ENCODE measurements at regions not wholly inside any gene's neighbourhood (a gene's known extent, or its start where the extent isn't known, plus 50 kb on each side); places are given as distances from the start of the nearest gene placed in this dataset.

DNA sequence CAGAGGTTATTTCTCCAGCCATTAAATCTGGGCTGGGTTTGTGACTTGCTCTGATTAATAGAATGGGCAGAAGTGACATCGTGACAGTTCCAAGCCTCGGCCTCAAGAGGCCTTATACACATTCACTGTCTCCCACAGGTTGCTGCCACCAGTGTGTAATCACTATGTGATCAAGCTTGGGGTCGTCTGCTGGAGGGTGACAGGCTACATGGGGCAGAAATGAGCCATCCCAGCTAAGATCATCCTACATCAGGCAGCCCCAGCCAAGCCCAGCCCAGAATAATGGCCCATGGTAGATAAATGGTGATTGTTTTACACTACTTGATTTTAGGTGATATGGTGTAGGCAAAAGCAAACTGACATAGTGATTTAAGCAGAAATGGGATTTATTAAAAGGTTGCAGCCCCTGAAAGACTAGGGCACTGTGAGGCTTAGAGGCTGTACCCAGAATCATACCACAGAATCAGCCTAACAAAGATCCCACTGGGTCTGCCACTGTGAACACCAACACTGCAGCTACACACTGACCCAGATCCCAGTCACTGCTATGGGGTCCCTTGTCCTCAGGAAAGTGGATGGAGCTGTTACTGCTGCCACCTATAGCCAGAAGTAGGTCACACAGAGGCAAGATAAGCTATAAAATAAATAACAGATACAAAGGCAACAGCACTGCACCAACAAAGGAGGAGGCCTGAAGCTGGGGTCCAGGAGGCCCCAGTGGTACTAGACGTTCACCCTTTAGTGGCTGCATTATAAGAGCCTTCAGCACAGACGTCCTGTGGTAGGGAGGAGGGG, 159.6 kb upstream of the RBPJ start:
- no peak overlapping the region for H3K9ac ChIP-seq
- no peaks in the 10 kb centered on the region for H4K20me1 ChIP-seq (ENCODE audit: insufficient read depth)
- no peaks in the 10 kb centered on the region for H3K27me3 ChIP-seq (ENCODE audit: insufficient read depth, low read depth)
- TF ChIP-seq CTCF (conservative IDR thresholded peaks at IDR 0.05; ENCODE audit: low read depth, low read length), result no peak
- no peak overlapping the region for H3K4me2 ChIP-seq
- H3K79me2 ChIP-seq (ENCODE audit: insufficient read depth, low read depth), result no peaks in the 10 kb centered on the region
- H3K4me1 ChIP-seq (ENCODE audit: low read depth, poor library complexity, severe bottlenecking), result no peaks in the 10 kb centered on the region
- H3K36me3 ChIP-seq (ENCODE audit: insufficient read depth), result no peaks in the 10 kb centered on the region
- H3K27ac ChIP-seq, result no peak overlapping the region
- no peak overlapping the region for H3K4me3 ChIP-seq (IDR thresholded peaks at IDR 0.05; ENCODE audit: insufficient read depth, low read depth, low read length)
- H2AFZ ChIP-seq (ENCODE audit: low read depth), result no peak overlapping the region

GRCh38 chr4:26162101-26162500, 158.7 kb upstream of the RBPJ start:
- H3K79me2 ChIP-seq (ENCODE audit: insufficient read depth, low read depth), result no peaks in the 10 kb centered on the region
- H3K27ac ChIP-seq, result no peak overlapping the region
- no peak for TF ChIP-seq CTCF (conservative IDR thresholded peaks at IDR 0.05; ENCODE audit: low read depth, low read length)
- H3K4me1 ChIP-seq (ENCODE audit: low read depth, poor library complexity, severe bottlenecking), result no peaks in the 10 kb centered on the region
- no peaks in the 10 kb centered on the region for H3K36me3 ChIP-seq (ENCODE audit: insufficient read depth)
- H3K9ac ChIP-seq, result no peak overlapping the region
- no peaks in the 10 kb centered on the region for H4K20me1 ChIP-seq (ENCODE audit: insufficient read depth)
- no peaks in the 10 kb centered on the region for H3K27me3 ChIP-seq (ENCODE audit: insufficient read depth, low read depth)
- no peak overlapping the region for H3K4me2 ChIP-seq
- H3K4me3 ChIP-seq (IDR thresholded peaks at IDR 0.05; ENCODE audit: insufficient read depth, low read depth, low read length), result no peak overlapping the region
- H2AFZ ChIP-seq (ENCODE audit: low read depth), result no peak overlapping the region

DNA sequence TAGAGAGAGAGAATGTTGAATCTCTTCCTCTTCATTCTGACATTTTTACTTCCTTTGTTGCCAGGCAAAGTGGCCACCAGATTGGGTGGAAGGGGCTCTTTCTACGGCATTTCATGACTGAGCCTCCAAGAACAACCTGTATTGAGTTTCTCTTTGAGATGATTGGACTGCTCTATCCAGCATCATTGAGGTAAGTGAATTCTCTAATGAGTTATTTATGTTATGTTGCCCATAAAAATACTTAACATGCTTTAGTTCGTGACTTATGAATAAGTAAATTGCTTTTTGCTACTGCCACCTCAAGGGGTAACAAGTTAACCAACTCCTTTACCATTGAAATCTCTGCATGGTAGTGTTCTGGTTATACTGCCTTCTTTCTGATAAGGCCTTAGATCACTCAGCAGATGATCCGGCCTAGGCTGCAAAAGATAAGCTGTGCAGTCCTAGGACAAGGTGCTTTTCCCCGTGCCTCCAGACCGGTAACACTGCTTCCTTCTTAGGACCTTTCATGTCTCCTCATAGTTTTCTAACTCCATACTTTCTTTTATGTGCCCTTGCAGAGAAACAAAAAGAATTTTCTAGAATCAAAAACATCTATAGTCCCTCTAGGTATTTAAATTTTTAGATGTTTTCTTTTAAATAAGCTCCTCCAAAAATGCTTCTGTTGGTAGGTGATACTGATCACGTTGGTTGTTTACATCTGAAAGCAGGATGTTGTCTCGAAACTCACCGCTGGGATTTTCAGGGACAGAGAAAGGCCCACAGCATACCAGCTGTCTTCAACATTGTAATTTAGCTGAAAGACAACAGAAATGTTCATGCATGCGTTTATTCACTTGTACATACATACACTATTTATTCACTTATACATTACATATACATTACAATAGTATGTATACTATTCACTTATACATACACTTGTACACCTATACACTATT, 157.1 kb upstream of the RBPJ start:
- H3K36me3 ChIP-seq (ENCODE audit: insufficient read depth), result no peaks in the 10 kb centered on the region
- no peaks in the 10 kb centered on the region for H3K79me2 ChIP-seq (ENCODE audit: insufficient read depth, low read depth)
- H4K20me1 ChIP-seq (ENCODE audit: insufficient read depth), result no peaks in the 10 kb centered on the region
- no peak overlapping the region for H2AFZ ChIP-seq (ENCODE audit: low read depth)
- no peak overlapping the region for H3K4me3 ChIP-seq (IDR thresholded peaks at IDR 0.05; ENCODE audit: insufficient read depth, low read depth, low read length)
- no peak overlapping the region for H3K4me2 ChIP-seq
- H3K9ac ChIP-seq, result no peak overlapping the region
- H3K4me1 ChIP-seq (ENCODE audit: low read depth, poor library complexity, severe bottlenecking), result no peaks in the 10 kb centered on the region
- no peak for TF ChIP-seq CTCF (conservative IDR thresholded peaks at IDR 0.05; ENCODE audit: low read depth, low read length)
- H3K27me3 ChIP-seq (ENCODE audit: insufficient read depth, low read depth), result no peaks in the 10 kb centered on the region
- H3K27ac ChIP-seq, result no peak overlapping the region

- H3K9ac ChIP-seq, result no peak overlapping the region
- TF ChIP-seq CTCF (conservative IDR thresholded peaks at IDR 0.05; ENCODE audit: low read depth, low read length), result no peak
- no peak overlapping the region for H3K27ac ChIP-seq
- H3K4me1 ChIP-seq (ENCODE audit: low read depth, poor library complexity, severe bottlenecking), result no peaks in the 10 kb centered on the region
- H3K36me3 ChIP-seq (ENCODE audit: insufficient read depth), result no peaks in the 10 kb centered on the region
- H2AFZ ChIP-seq (ENCODE audit: low read depth), result no peak overlapping the region
- no peak overlapping the region for H3K4me3 ChIP-seq (IDR thresholded peaks at IDR 0.05; ENCODE audit: insufficient read depth, low read depth, low read length)
- no peaks in the 10 kb centered on the region for H3K27me3 ChIP-seq (ENCODE audit: insufficient read depth, low read depth)
- H4K20me1 ChIP-seq (ENCODE audit: insufficient read depth), result no peaks in the 10 kb centered on the region
- no peaks in the 10 kb centered on the region for H3K79me2 ChIP-seq (ENCODE audit: insufficient read depth, low read depth)
- no peak overlapping the region for H3K4me2 ChIP-seq
Observed at GRCh38 chr4:26171501-26171900, 149.3 kb upstream of the RBPJ start.

Measured in KMS-11 (cell line).